ENCODE measurements at regions not wholly inside any gene's neighbourhood (a gene's known extent, or its start where the extent isn't known, plus 50 kb on each side); places are given as distances from the start of the nearest gene placed in this dataset.

- Histone ChIP-seq H3K27ac (no peak overlapping the region), H3K4me3 (no peak overlapping the region), H3K9me3 (no peaks in the 10 kb centered on the region), H3K4me1 (ENCODE audit: insufficient read depth) (no peaks in the 10 kb centered on the region), H3K36me3 (no peaks in the 10 kb centered on the region), H3K27me3 (no peaks in the 10 kb centered on the region)
- intact Hi-C loops (cut with DNase I), result no loop called here
- DNase-seq, result no peak
- WGBS, 3 donors, result 92 to 97% (median 97%) methylated on average over 2 of the region's 2 CpGs
- TF ChIP-seq EP300 (IDR thresholded peaks at IDR 0.05), result no peak
- TF ChIP-seq CTCF (IDR thresholded peaks at IDR 0.05), result no peak
- no peak for TF ChIP-seq POLR2A (IDR thresholded peaks at IDR 0.05)
These were observed 163.0 kb downstream of the BTC start for GRCh38 chr4:74631338-74631737.

GRCh38 chr4:74631988-74632387 lies 162.3 kb downstream of the BTC start:
- TF ChIP-seq CTCF (IDR thresholded peaks at IDR 0.05), result no peak
- TF ChIP-seq EP300 (IDR thresholded peaks at IDR 0.05), result no peak
- no peak for TF ChIP-seq POLR2A (IDR thresholded peaks at IDR 0.05)
- intact Hi-C loops (cut with DNase I), result no loop called here
- DNase-seq, result no peak

GRCh38 chr4:74632634-74633033 lies 161.7 kb downstream of the BTC start:
- Histone ChIP-seq H3K4me1 (ENCODE audit: insufficient read depth) (no peaks in the 10 kb centered on the region), H3K27ac (no peak overlapping the region), H3K4me3 (no peak overlapping the region), H3K9me3 (no peaks in the 10 kb centered on the region), H3K36me3 (no peaks in the 10 kb centered on the region), H3K27me3 (no peaks in the 10 kb centered on the region)
- TF ChIP-seq EP300 (IDR thresholded peaks at IDR 0.05) (no peak), POLR2A (IDR thresholded peaks at IDR 0.05) (no peak), CTCF (IDR thresholded peaks at IDR 0.05) (no peak)
- 14 to 26% (median 24%) methylated on average over 3 of the region's 3 CpGs for WGBS, 3 donors
- no peak for DNase-seq
- intact Hi-C loops (cut with DNase I), result no loop called here

More at GRCh38 chr4:74631988-74632387, 162.3 kb downstream of the BTC start:
- Histone ChIP-seq H3K9me3 (no peaks in the 10 kb centered on the region), H3K27me3 (no peaks in the 10 kb centered on the region), H3K36me3 (no peaks in the 10 kb centered on the region), H3K4me3 (no peak overlapping the region), H3K4me1 (ENCODE audit: insufficient read depth) (no peaks in the 10 kb centered on the region), H3K27ac (no peak overlapping the region)

GRCh38 chr4:74635074-74635473 lies 159.2 kb downstream of the BTC start:
- no peak overlapping the region for H3K4me3 ChIP-seq
- intact Hi-C loops (cut with DNase I), result no loop called here
- 87 to 96% (median 95%) methylated on average over 2 of the region's 2 CpGs for WGBS, 3 donors
- no peak for DNase-seq
- H3K36me3 ChIP-seq, result no peaks in the 10 kb centered on the region
- H3K4me1 ChIP-seq (ENCODE audit: insufficient read depth), result no peaks in the 10 kb centered on the region
- no peaks in the 10 kb centered on the region for H3K27me3 ChIP-seq
- no peaks in the 10 kb centered on the region for H3K9me3 ChIP-seq
- H3K27ac ChIP-seq, result no peak overlapping the region
- TF ChIP-seq CTCF (IDR thresholded peaks at IDR 0.05) (no peak), EP300 (IDR thresholded peaks at IDR 0.05) (no peak), POLR2A (IDR thresholded peaks at IDR 0.05) (no peak)
